ENCODE measurements at regions not wholly inside any gene's neighbourhood (a gene's known extent, or its start where the extent isn't known, plus 50 kb on each side); places are given as distances from the start of the nearest gene placed in this dataset.

DNA sequence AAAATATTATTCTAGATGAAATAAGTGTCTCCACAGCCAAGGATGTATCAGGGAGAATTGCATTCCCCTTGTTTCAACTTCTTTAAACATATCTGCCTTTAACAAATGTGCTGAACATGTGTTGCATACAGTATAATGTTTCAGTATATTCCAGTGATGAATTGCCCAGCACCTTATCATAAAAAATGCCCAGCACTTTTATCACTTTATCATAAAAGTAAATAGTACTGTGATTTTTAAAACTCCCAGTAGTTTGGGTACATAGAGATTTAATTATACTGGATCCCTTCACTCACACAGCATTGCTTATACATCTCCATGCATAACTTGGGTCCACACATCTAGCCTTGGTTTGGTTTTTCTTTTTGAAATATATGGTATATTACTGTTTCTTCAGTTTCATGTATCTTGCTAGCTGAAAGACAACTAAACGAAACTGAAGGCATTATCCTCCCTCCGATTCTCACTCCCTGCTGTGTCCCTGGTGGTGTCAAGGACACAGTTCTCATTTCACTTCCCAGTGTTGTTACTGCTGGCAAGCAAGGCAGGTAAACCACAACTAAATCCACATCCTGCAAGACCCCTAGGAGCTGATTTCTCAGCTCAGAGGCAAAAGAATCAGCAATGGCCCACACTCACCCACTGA, 118.2 kb upstream of the SLC44A3 start:
- TF ChIP-seq, protein P1, sequence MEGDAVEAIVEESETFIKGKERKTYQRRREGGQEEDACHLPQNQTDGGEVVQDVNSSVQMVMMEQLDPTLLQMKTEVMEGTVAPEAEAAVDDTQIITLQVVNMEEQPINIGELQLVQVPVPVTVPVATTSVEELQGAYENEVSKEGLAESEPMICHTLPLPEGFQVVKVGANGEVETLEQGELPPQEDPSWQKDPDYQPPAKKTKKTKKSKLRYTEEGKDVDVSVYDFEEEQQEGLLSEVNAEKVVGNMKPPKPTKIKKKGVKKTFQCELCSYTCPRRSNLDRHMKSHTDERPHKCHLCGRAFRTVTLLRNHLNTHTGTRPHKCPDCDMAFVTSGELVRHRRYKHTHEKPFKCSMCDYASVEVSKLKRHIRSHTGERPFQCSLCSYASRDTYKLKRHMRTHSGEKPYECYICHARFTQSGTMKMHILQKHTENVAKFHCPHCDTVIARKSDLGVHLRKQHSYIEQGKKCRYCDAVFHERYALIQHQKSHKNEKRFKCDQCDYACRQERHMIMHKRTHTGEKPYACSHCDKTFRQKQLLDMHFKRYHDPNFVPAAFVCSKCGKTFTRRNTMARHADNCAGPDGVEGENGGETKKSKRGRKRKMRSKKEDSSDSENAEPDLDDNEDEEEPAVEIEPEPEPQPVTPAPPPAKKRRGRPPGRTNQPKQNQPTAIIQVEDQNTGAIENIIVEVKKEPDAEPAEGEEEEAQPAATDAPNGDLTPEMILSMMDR (IDR thresholded peaks at IDR 0.05; ENCODE audit: insufficient read depth, low read depth, low read length) = no peak
- no peak for TF ChIP-seq EZH2 (IDR thresholded peaks at IDR 0.05; ENCODE audit: insufficient read depth, low read length)
